Natural killer cell (primary cell): ENCODE measurements at regions not wholly inside any gene's neighbourhood (a gene's known extent, or its start where the extent isn't known, plus 50 kb on each side); places are given as distances from the start of the nearest gene placed in this dataset.
"Not testable (repeated sequence)": the region's sequence is repeated elsewhere in the genome, so short reads cannot be mapped to it uniquely, and the experiment has no call there.

Source experiments
- ATAC-seq, 3 donors: fragments of 150-1000 bp in 2 of 3; fragments of 200-7000 bp in 1 of 3; cut with Tn5 transposase; 1 replicate in 1 of 3; 2 replicates in 2 of 3; pipeline ENCODE4 v1.10.0; 2021; ENCODE audit warnings: mild to moderate bottlenecking in 2 of 3, moderate library complexity in 2 of 3
- DNase-seq, 2 donors: peaks; one replicate each; pipeline versions ENCODE4 v3.0.0 to v3.0.0-alpha.2; 2013 to 2021; ENCODE audit warnings: mixed read lengths in 1 of 2
- H3K27ac ChIP-seq: one replicate; pipeline ENCODE4 v1.5.1; 2013; ENCODE audit warnings: mild to moderate bottlenecking, low read length
- H3K27me3 ChIP-seq: one replicate; pipeline ENCODE4 v1.6.1; 2013; ENCODE audit warnings: low read length; ENCODE audit not compliant: control insufficient read depth, insufficient read depth
- H3K36me3 ChIP-seq: one replicate; pipeline ENCODE4 v1.6.1; 2013; ENCODE audit warnings: low read length; ENCODE audit not compliant: control insufficient read depth, insufficient read depth
- H3K4me1 ChIP-seq: one replicate; pipeline ENCODE4 v1.6.1; 2013; ENCODE audit warnings: low read length; ENCODE audit not compliant: control insufficient read depth, insufficient read depth
- H3K4me3 ChIP-seq: one replicate; pipeline ENCODE4 v1.5.1; 2013; ENCODE audit warnings: low read length
- H3K9me3 ChIP-seq: one replicate; pipeline ENCODE4 v1.6.1; 2013; ENCODE audit warnings: low read length; ENCODE audit not compliant: control insufficient read depth, insufficient read depth
- H3K27ac Mint-ChIP-seq, 2 donors: one replicate each; pipeline ENCODE4 v1.8.0; 2022; ENCODE audit warnings: mild to moderate bottlenecking in 2 of 2, mixed read lengths in 2 of 2, moderate library complexity in 1 of 2
- H3K27me3 Mint-ChIP-seq, 2 donors: one replicate each; pipeline ENCODE4 v1.8.0; 2022; ENCODE audit warnings: low read depth in 2 of 2, mixed read lengths in 2 of 2
- H3K36me3 Mint-ChIP-seq: one replicate; pipeline ENCODE4 v1.8.0; 2022; ENCODE audit warnings: mixed read lengths
- H3K4me1 Mint-ChIP-seq, 2 donors: one replicate each; pipeline ENCODE4 v1.8.0; 2022; ENCODE audit warnings: mixed read lengths in 2 of 2
- H3K4me3 Mint-ChIP-seq: one replicate; pipeline ENCODE4 v1.8.0; 2022; ENCODE audit warnings: mild to moderate bottlenecking, moderate library complexity, mixed read lengths
- H3K9me3 Mint-ChIP-seq, 2 donors: one replicate each; pipeline ENCODE4 v1.8.0; 2022; ENCODE audit warnings: mixed read lengths in 2 of 2
- WGBS: methylation state at CpG from one replicate; pipeline ENCODE4 v1.1.7; 2013; ENCODE audit warnings: missing lambda C conversion rate; ENCODE audit not compliant: insufficient coverage; 5-methylcytosine and 5-hydroxymethylcytosine counted together
- intact Hi-C: fragments of 100-400 bp; cut with micrococcal nuclease; formaldehyde crosslinking; loops from one replicate; pipeline ENCODE4 v1.14.2; 2022
- TF ChIP-seq, protein P1 (sequence below): fragments of 200-600 bp; IDR thresholded peaks from one replicate; pipeline ENCODE4 v1.8.0; 2022; ENCODE audit warnings: antibody characterized with exemption

DNA sequence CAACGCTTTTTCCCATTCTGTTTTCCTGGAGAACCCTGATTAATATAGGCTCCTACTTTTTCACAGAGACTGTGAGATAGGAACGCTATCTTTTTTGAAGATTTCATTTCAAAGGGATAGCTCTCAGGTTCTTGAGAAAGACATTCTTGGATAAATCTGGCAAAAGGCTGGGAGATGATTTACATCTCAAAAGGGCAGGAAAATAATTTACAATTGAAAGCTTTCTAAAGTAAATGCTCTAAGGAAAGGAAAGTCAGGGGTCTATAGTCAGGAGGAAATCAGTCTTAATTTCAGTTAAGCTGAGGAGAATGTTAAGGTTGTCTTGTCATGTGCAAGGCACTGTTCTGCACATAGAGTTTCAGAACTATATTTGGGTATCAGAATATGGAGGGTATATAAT lies 278.8 kb downstream of the KIF20B start:
- TF ChIP-seq, protein P1, sequence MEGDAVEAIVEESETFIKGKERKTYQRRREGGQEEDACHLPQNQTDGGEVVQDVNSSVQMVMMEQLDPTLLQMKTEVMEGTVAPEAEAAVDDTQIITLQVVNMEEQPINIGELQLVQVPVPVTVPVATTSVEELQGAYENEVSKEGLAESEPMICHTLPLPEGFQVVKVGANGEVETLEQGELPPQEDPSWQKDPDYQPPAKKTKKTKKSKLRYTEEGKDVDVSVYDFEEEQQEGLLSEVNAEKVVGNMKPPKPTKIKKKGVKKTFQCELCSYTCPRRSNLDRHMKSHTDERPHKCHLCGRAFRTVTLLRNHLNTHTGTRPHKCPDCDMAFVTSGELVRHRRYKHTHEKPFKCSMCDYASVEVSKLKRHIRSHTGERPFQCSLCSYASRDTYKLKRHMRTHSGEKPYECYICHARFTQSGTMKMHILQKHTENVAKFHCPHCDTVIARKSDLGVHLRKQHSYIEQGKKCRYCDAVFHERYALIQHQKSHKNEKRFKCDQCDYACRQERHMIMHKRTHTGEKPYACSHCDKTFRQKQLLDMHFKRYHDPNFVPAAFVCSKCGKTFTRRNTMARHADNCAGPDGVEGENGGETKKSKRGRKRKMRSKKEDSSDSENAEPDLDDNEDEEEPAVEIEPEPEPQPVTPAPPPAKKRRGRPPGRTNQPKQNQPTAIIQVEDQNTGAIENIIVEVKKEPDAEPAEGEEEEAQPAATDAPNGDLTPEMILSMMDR, result no peak
- Histone ChIP-seq H3K4me3 (no peak overlapping the region), H3K9me3 (no peaks in the 10 kb centered on the region), H3K4me1 (no peaks in the 10 kb centered on the region), H3K27ac (no peak overlapping the region), H3K36me3 (no peaks in the 10 kb centered on the region), H3K27me3 (no peaks in the 10 kb centered on the region)
- DNase-seq, result no peak
- no peaks in the 10 kb centered on the region for H3K36me3 Mint-ChIP-seq
- no peaks in the 10 kb centered on the region for H3K27me3 Mint-ChIP-seq
- WGBS, result 100% methylated on average over 1 of the region's 2 CpGs
- intact Hi-C loops, result no loop called here
- no peaks in the 10 kb centered on the region for H3K9me3 Mint-ChIP-seq
- no peak overlapping the region for H3K27ac Mint-ChIP-seq
- no peak overlapping the region for H3K4me3 Mint-ChIP-seq
- no peak for ATAC-seq
- H3K4me1 Mint-ChIP-seq, result no peaks in the 10 kb centered on the region

DNA sequence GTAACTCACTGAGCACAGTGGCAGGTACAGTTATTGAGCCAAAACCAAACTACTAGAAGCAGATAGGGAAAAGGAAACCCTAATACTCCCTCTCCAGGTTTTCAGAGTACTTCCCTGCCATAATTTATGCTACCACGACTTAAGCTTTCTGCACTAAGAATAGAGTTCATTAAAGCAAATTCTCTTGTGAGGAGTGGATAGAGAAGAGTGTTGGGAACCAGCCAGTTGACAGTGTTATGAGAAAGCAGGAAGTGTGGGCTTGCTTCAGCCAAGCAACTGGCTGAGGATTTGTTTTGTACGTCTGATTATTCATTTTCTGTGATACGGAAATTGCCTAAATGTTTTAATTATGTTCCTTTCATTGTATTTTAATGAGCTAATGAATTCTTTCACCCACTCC lies 280.5 kb downstream of the KIF20B start:
- no peak overlapping the region for H3K27ac Mint-ChIP-seq
- no peaks in the 10 kb centered on the region for H3K4me1 Mint-ChIP-seq
- H3K27me3 Mint-ChIP-seq, result no peaks in the 10 kb centered on the region
- no peaks in the 10 kb centered on the region for H3K36me3 Mint-ChIP-seq
- H3K4me3 Mint-ChIP-seq, result no peak overlapping the region
- WGBS, result no CpG with 5 or more reads among the region's 3 CpGs
- DNase-seq (no peak), ATAC-seq (no peak)
- Histone ChIP-seq H3K9me3 (no peaks in the 10 kb centered on the region), H3K4me3 (no peak overlapping the region), H3K36me3 (no peaks in the 10 kb centered on the region), H3K27me3 (no peaks in the 10 kb centered on the region), H3K27ac (no peak overlapping the region), H3K4me1 (no peaks in the 10 kb centered on the region)
- TF ChIP-seq, protein P1, result no peak
- intact Hi-C loops, result no loop called here
- H3K9me3 Mint-ChIP-seq, result no peaks in the 10 kb centered on the region

DNA sequence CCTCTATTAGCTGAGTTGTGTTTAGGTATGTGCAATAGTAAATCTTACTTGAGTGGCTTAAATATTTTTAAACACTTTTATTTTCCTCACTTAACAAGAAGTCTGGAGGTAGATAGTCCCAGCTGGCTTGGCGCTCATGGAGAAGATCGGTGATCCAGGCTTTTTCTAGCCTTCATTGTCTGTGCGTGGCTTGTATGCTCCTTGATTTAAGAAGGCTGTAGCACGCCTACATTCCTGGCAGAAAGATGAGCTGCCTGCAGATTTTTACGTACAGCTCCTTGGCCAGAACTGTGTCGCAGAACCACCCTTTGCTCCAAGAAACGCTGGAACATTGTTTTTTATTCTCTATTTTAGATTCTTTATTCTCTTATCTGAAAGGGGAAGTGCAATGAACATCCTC lies 284.1 kb downstream of the KIF20B start:
- Mint-ChIP-seq H3K36me3 (no peaks in the 10 kb centered on the region), H3K27me3 (no peaks in the 10 kb centered on the region), H3K27ac (no peak overlapping the region), H3K4me3 (no peak overlapping the region), H3K9me3 (peaks cover 0 to under 1% of the 10 kb centered on the region in 2 donors), H3K4me1 (no peaks in the 10 kb centered on the region)
- Histone ChIP-seq H3K9me3 (no peaks in the 10 kb centered on the region), H3K36me3 (no peaks in the 10 kb centered on the region), H3K27me3 (no peaks in the 10 kb centered on the region), H3K4me3 (no peak overlapping the region), H3K27ac (no peak overlapping the region), H3K4me1 (no peaks in the 10 kb centered on the region)
- WGBS, result 91% methylated on average over 7 of the region's 7 CpGs
- no peak for DNase-seq
- intact Hi-C loops, result no loop called here
- TF ChIP-seq, protein P1, result no peak
- ATAC-seq, result no peak

DNA sequence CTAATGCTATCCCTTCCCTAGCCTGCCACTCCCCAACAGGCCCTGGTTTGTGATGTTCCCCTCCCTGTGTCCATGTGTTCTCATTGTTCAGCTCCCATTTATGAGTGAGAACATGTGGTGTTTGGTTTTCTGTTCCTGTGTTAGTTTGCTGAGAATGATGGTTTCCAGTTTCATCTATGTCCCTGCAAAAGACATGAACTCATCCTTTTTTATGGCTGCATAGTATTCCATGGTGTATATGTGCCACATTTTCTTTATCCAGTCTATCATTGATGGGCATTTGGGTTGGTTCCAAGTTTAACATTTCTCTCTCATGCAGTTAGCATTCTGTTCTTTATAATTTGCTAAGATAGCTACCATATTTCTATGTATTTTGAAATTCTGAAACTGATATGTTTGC lies 287.0 kb downstream of the KIF20B start:
- H3K9me3 Mint-ChIP-seq, ATAC-seq, H3K27me3 ChIP-seq, H3K27me3 Mint-ChIP-seq, H3K4me1 Mint-ChIP-seq, intact Hi-C loops, H3K27ac ChIP-seq, H3K4me3 ChIP-seq, H3K36me3 ChIP-seq, H3K27ac Mint-ChIP-seq, H3K4me3 Mint-ChIP-seq, H3K9me3 ChIP-seq, H3K4me1 ChIP-seq, H3K36me3 Mint-ChIP-seq, DNase-seq: not testable (repeated sequence)
